OCI-LY1 (cell line): ENCODE measurements at regions not wholly inside any gene's neighbourhood (a gene's known extent, or its start where the extent isn't known, plus 50 kb on each side); places are given as distances from the start of the nearest gene placed in this dataset.

Experiments
- CTCF ChIP-seq: fragments of 200-600 bp; sonication (generic), shearing (Covaris generic); IDR thresholded peaks from 2 replicates; pipeline ENCODE4 v1.5.1; 2017; ENCODE audit warnings: mild to moderate bottlenecking, antibody characterized with exemption, low read length, moderate library complexity, mixed read lengths
- EZH2 ChIP-seq: fragments of 200-600 bp; sonication (generic), shearing (Covaris generic); IDR thresholded peaks from 2 replicates; pipeline ENCODE4 v1.8.0; 2017; ENCODE audit warnings: borderline replicate concordance, mixed run types, mild to moderate bottlenecking, antibody characterized with exemption, low read length, moderate library complexity, mixed read lengths

- TF ChIP-seq CTCF (no peak), EZH2 (no peak)
Measured at GRCh38 chr2:15872854-15873253, 67.5 kb upstream of the MYCN start.
